ENCODE measurements at regions not wholly inside any gene's neighbourhood (a gene's known extent, or its start where the extent isn't known, plus 50 kb on each side); places are given as distances from the start of the nearest gene placed in this dataset.

GRCh38 chr4:15130441-15130840 lies 128.2 kb downstream of the CPEB2 start:
- DNase-seq, result no peak

GRCh38 chr4:15131551-15131950 lies 129.3 kb downstream of the CPEB2 start:
- no peak for DNase-seq

GRCh38 chr4:15132739-15133138 lies 130.5 kb downstream of the CPEB2 start:
- no peak for DNase-seq

- DNase-seq, result no peak
Observed at GRCh38 chr4:15139599-15139998, 137.3 kb downstream of the CPEB2 start.

GRCh38 chr4:15142201-15142600 lies 139.9 kb downstream of the CPEB2 start:
- DNase-seq, result no peak

GRCh38 chr4:15143551-15143950 lies 141.3 kb downstream of the CPEB2 start:
- no peak for DNase-seq

GRCh38 chr4:15144249-15144966 lies 142.1 kb downstream of the CPEB2 start:
- no peak for DNase-seq

- no peak for DNase-seq
Observed at GRCh38 chr4:15144967-15145295, 142.7 kb downstream of the CPEB2 start.

- DNase-seq, result no peak
Observed at GRCh38 chr4:15145709-15146108, 143.4 kb downstream of the CPEB2 start.

- no peak for DNase-seq
Observed at GRCh38 chr4:15147714-15148113, 145.4 kb downstream of the CPEB2 start.

- no peak for DNase-seq
Observed at GRCh38 chr4:15148199-15148598, 145.9 kb downstream of the CPEB2 start.

- no peak for DNase-seq
Observed at GRCh38 chr4:15148691-15149090, 146.4 kb downstream of the CPEB2 start.

GRCh38 chr4:15149234-15149838 lies 147.1 kb downstream of the CPEB2 start:
- DNase-seq, result no peak

- no peak for DNase-seq
Observed at GRCh38 chr4:15149839-15150592, 147.7 kb downstream of the CPEB2 start.

GRCh38 chr4:15150631-15151030 lies 148.3 kb downstream of the CPEB2 start:
- no peak for DNase-seq

GRCh38 chr4:15151033-15151432 lies 148.8 kb downstream of the CPEB2 start:
- DNase-seq, result no peak

GRCh38 chr4:15153662-15154061 lies 151.4 kb downstream of the CPEB2 start:
- no peak for DNase-seq

GRCh38 chr4:15158406-15159091 lies 156.3 kb downstream of the CPEB2 start:
- no peak for DNase-seq

- no peak for DNase-seq
Observed at GRCh38 chr4:15159477-15160019, 157.3 kb downstream of the CPEB2 start.

GRCh38 chr4:15161439-15161838 lies 159.2 kb downstream of the CPEB2 start:
- no peak for DNase-seq

- no peak for DNase-seq
Observed at GRCh38 chr4:15162046-15162445, 159.8 kb downstream of the CPEB2 start.

GRCh38 chr4:15162465-15163283 lies 160.4 kb downstream of the CPEB2 start:
- DNase-seq, result no peak

- no peak for DNase-seq
Observed at GRCh38 chr4:15163284-15163645, 161.0 kb downstream of the CPEB2 start.
